RWPE2 (cell line): ENCODE measurements at regions not wholly inside any gene's neighbourhood (a gene's known extent, or its start where the extent isn't known, plus 50 kb on each side); places are given as distances from the start of the nearest gene placed in this dataset.
A peak's percentile ranks its signal among the peaks of the same experiment; 100 is the strongest.

Experiments
- ATAC-seq: fragments of 200-7000 bp; cut with Tn5 transposase; 3 replicates; pipeline ENCODE4 v1.9.1; 2021; ENCODE audit warnings: low read depth
- DNase-seq: peaks from one replicate; pipeline ENCODE4 v3.0.0-alpha.2; 2020; ENCODE audit warnings: low spot score
- H3K27ac ChIP-seq: fragments of 450-650 bp; 2 replicates; pipeline ENCODE4 v1.5.1; 2017; ENCODE audit warnings: mild to moderate bottlenecking; ENCODE audit not compliant: poor library complexity, severe bottlenecking
- H3K27me3 ChIP-seq: fragments of 250-450 bp; sonication (Bioruptor Pico); 2 replicates; pipeline ENCODE4 v1.5.1; 2021; ENCODE audit warnings: mild to moderate bottlenecking, moderate library complexity; ENCODE audit not compliant: insufficient read depth, poor library complexity, severe bottlenecking
- H3K36me3 ChIP-seq: fragments of 250-450 bp; sonication (Bioruptor Pico); 2 replicates; pipeline ENCODE4 v1.5.1; 2020; ENCODE audit warnings: low read depth, mild to moderate bottlenecking, moderate library complexity
- H3K4me1 ChIP-seq: fragments of 250-450 bp; sonication (Bioruptor Pico); 2 replicates; pipeline ENCODE4 v1.5.1; 2021; ENCODE audit warnings: mild to moderate bottlenecking, moderate library complexity; ENCODE audit not compliant: insufficient read depth, poor library complexity, severe bottlenecking
- H3K4me3 ChIP-seq: fragments of 250-450 bp; sonication (Bioruptor Pico); 2 replicates; pipeline ENCODE4 v1.5.1; 2021; ENCODE audit warnings: mild to moderate bottlenecking, moderate library complexity; ENCODE audit not compliant: severe bottlenecking
- H3K9me3 ChIP-seq: fragments of 250-450 bp; sonication (Bioruptor Pico); 2 replicates; pipeline ENCODE4 v1.5.1; 2021; ENCODE audit warnings: mild to moderate bottlenecking, moderate library complexity; ENCODE audit not compliant: severe bottlenecking
- CTCF ChIP-seq: fragments of 450-650 bp; IDR thresholded peaks from one replicate; pipeline ENCODE4 v1.5.1; 2017; ENCODE audit warnings: mild to moderate bottlenecking, moderate library complexity; ENCODE audit not compliant: poor library complexity, severe bottlenecking

GRCh38 chr12:111298582-111299436 is 70.1 kb downstream of the PHETA1 start:
- H3K36me3 ChIP-seq: no peaks in the 10 kb centered on the region
- no peaks in the 10 kb centered on the region for H3K9me3 ChIP-seq
- TF ChIP-seq CTCF: peak; percentile 88
- H3K27me3 ChIP-seq: no peaks in the 10 kb centered on the region
- no peak overlapping the region for H3K27ac ChIP-seq
- peak; percentile 82 for ATAC-seq
- DNase-seq: no peak
- H3K4me1 ChIP-seq: no peaks in the 10 kb centered on the region
- H3K4me3 ChIP-seq: no peak overlapping the region

GRCh38 chr12:111297703-111298426 is 71.0 kb downstream of the PHETA1 start:
- no peaks in the 10 kb centered on the region for H3K27me3 ChIP-seq
- no peaks in the 10 kb centered on the region for H3K9me3 ChIP-seq
- DNase-seq: no peak
- H3K27ac ChIP-seq: no peak overlapping the region
- H3K36me3 ChIP-seq: no peaks in the 10 kb centered on the region
- ATAC-seq: no peak; the same call in 2 of the 3 replicates
- H3K4me3 ChIP-seq: no peak overlapping the region
- no peaks in the 10 kb centered on the region for H3K4me1 ChIP-seq
- no peak for TF ChIP-seq CTCF

GRCh38 chr12:111296906-111297463 is 71.9 kb downstream of the PHETA1 start:
- DNase-seq (no peak), ATAC-seq (no peak)
- Histone ChIP-seq H3K9me3 (no peaks in the 10 kb centered on the region), H3K27ac (no peak overlapping the region), H3K4me1 (no peaks in the 10 kb centered on the region), H3K36me3 (peaks cover 2% of the 10 kb centered on the region; the same call in 1 of the 2 replicates), H3K27me3 (no peaks in the 10 kb centered on the region), H3K4me3 (no peak overlapping the region)
- TF ChIP-seq CTCF: no peak

DNA sequence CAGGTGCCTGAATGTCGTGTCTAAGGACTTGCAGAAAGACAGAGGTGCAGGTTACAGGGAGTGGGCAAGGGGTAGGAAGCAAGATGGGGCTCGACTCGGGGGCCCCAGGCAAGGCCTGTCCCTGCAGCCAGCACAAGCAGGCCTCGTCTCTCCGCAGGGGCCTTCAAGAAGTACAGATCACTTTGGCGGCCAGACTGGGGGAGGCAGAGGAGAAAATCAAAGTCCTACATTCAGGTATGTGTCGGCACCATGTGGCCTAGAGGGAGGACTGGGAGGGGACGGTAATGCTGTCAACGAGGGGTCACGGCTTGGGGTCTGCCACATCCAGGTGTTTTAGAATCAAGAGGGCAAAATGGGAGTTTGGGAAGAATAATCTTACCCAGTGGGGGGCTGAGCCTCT is 73.7 kb downstream of the PHETA1 start:
- Histone ChIP-seq H3K4me3 (no peak overlapping the region), H3K4me1 (no peaks in the 10 kb centered on the region)
- no peak for ATAC-seq

More for the DNA sequence above, 73.7 kb downstream of the PHETA1 start:
- Histone ChIP-seq H3K27me3 (no peaks in the 10 kb centered on the region), H3K27ac (no peak overlapping the region), H3K9me3 (no peaks in the 10 kb centered on the region), H3K36me3 (peaks cover 5% of the 10 kb centered on the region; the same call in 1 of the 2 replicates)
- TF ChIP-seq CTCF: no peak
- DNase-seq: no peak
